Karpas-422 (cell line): ENCODE measurements at regions not wholly inside any gene's neighbourhood (a gene's known extent, or its start where the extent isn't known, plus 50 kb on each side); places are given as distances from the start of the nearest gene placed in this dataset.
"Not testable (repeated sequence)": the region's sequence is repeated elsewhere in the genome, so short reads cannot be mapped to it uniquely, and the experiment has no call there.

Source experiments
- DNase-seq: peaks from one replicate; pipeline ENCODE4 v3.0.0-alpha.2; 2015
- H2AFZ ChIP-seq: fragments of 200-600 bp; sonication (generic); 2 replicates; pipeline ENCODE4 v1.6.1; 2014; ENCODE audit warnings: antibody characterized with exemption, low read length, mixed read lengths
- H3K27ac ChIP-seq: fragments of 200-600 bp; sonication (generic); 2 replicates; pipeline ENCODE4 v1.5.1; 2014; ENCODE audit warnings: mild to moderate bottlenecking, low read length, moderate library complexity
- H3K27me3 ChIP-seq: fragments of 200-600 bp; sonication (generic); 2 replicates; pipeline ENCODE4 v1.6.1; 2014; ENCODE audit warnings: low read length, mixed read lengths
- H3K36me3 ChIP-seq: fragments of 200-600 bp; sonication (generic); 2 replicates; pipeline ENCODE4 v1.6.1; 2014; ENCODE audit warnings: low read length, mixed read lengths; ENCODE audit not compliant: insufficient read depth
- H3K4me1 ChIP-seq: fragments of 200-600 bp; sonication (generic); 2 replicates; pipeline ENCODE4 v1.6.1; 2014; ENCODE audit warnings: mild to moderate bottlenecking, low read length, mixed read lengths
- H3K4me2 ChIP-seq: fragments of 200-600 bp; sonication (generic); 2 replicates; pipeline ENCODE4 v1.6.1; 2014; ENCODE audit warnings: low read length, low read depth, mild to moderate bottlenecking; ENCODE audit not compliant: poor library complexity, severe bottlenecking
- H3K4me3 ChIP-seq: fragments of 200-600 bp; sonication (generic); 2 replicates; pipeline ENCODE4 v1.5.1; 2014; ENCODE audit warnings: mild to moderate bottlenecking, antibody characterized with exemption, low read length, mixed read lengths
- H3K79me2 ChIP-seq: fragments of 200-600 bp; sonication (generic); 2 replicates; pipeline ENCODE4 v1.6.1; 2014; ENCODE audit warnings: mild to moderate bottlenecking, low read length, mixed read lengths
- H3K9ac ChIP-seq: fragments of 200-600 bp; sonication (generic); 2 replicates; pipeline ENCODE4 v1.6.0; 2014; ENCODE audit warnings: low read length
- H3K9me2 ChIP-seq: fragments of 200-600 bp; sonication (generic), shearing (Covaris generic); replicated peaks from 2 replicates; pipeline ENCODE4 v1.6.0; 2014; ENCODE audit warnings: mild to moderate bottlenecking, low read length, moderate library complexity; ENCODE audit not compliant: insufficient read depth
- H3K9me3 ChIP-seq: fragments of 300-700, 200-600 bp; sonication (generic); 2 replicates; pipeline ENCODE4 v1.6.1; 2014; ENCODE audit warnings: low read length, mixed read lengths
- H4K20me1 ChIP-seq: fragments of 200-600 bp; sonication (generic); 2 replicates; pipeline ENCODE4 v1.6.1; 2014; ENCODE audit warnings: mild to moderate bottlenecking, antibody characterized with exemption, low read length, low read depth; ENCODE audit not compliant: insufficient read depth

GRCh38 chr14:105733081-105734065, 207.0 kb downstream of the TMEM121 start:
- peaks cover 23% of the 10 kb centered on the region for H3K36me3 ChIP-seq
- H3K9me2 ChIP-seq: no peaks in the 10 kb centered on the region
- no peaks in the 10 kb centered on the region for H3K79me2 ChIP-seq
- H4K20me1 ChIP-seq: no peaks in the 10 kb centered on the region
- H3K27ac ChIP-seq: peak overlapping the region; percentile 22
- no peak overlapping the region for H2AFZ ChIP-seq
- peak; percentile 65 for DNase-seq
- H3K4me2 ChIP-seq: no peak overlapping the region
- H3K9me3 ChIP-seq: 0 out of 2 replicates have a peak, but pooled peaks cover 3% of the 10 kb centered on the region
- H3K27me3 ChIP-seq: no peaks in the 10 kb centered on the region
- H3K4me3 ChIP-seq: no peak overlapping the region
- H3K4me1 ChIP-seq: peaks cover 7% of the 10 kb centered on the region
- H3K9ac ChIP-seq: no peak overlapping the region

GRCh38 chr14:105734241-105734640, 207.9 kb downstream of the TMEM121 start:
- not testable (repeated sequence) for H3K79me2 ChIP-seq, H3K9me3 ChIP-seq, DNase-seq, H3K27ac ChIP-seq, H3K4me3 ChIP-seq, H3K9me2 ChIP-seq, H3K9ac ChIP-seq, H2AFZ ChIP-seq, H4K20me1 ChIP-seq, H3K4me1 ChIP-seq, H3K27me3 ChIP-seq, H3K4me2 ChIP-seq
- H3K36me3 ChIP-seq: peaks cover 27% of the 10 kb centered on the region

- H3K9me3 ChIP-seq, H3K9me2 ChIP-seq, H3K27me3 ChIP-seq, H3K4me3 ChIP-seq, H3K79me2 ChIP-seq, H2AFZ ChIP-seq, H3K27ac ChIP-seq, H3K4me1 ChIP-seq, H3K4me2 ChIP-seq, H3K9ac ChIP-seq, H4K20me1 ChIP-seq: not testable (repeated sequence)
- DNase-seq: peak; percentile 31
- H3K36me3 ChIP-seq: peaks cover 30% of the 10 kb centered on the region
These were observed 209.9 kb downstream of the TMEM121 start for GRCh38 chr14:105736331-105736730.

DNA sequence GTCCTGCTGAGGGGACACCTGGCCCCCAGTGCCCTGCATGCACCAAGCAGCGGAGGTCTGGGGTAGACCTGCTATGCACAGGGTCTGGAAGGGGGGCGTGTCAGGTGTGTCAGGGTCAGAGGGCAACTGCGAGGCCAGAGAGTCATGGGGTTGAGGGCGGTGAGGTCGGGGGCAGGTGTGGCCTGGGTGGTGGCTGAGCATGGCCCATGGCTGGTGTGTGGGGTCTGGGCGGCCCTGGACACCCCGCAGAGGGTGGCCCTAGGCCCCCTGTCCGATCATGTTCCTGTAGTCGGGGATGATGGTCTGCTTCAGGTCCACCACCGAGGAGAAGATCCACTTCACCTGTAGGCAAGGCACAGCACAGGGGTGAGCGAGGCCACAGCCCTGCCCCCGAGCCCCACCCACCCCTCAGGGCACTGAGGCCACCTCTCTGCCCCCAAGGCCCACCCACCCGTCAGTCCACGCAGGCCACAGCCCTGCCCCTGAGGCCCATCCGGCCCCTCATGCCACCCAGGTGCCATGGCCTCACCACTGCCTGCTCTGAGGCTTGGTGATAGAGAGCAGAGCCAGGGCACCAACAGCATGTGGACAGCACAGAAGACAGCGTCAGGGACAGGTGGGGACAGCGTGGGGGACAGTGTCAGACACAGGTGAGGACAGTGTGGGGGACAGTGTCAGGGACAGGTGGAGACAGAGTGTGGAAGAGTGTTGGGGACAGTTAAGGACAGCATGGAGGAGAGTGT, 211.3 kb downstream of the TMEM121 start:
- no peak overlapping the region for H3K4me2 ChIP-seq
- no peak overlapping the region for H3K9ac ChIP-seq
- no peaks in the 10 kb centered on the region for H3K27me3 ChIP-seq
- H3K36me3 ChIP-seq: peaks cover 32% of the 10 kb centered on the region
- no peaks in the 10 kb centered on the region for H3K79me2 ChIP-seq
- H2AFZ ChIP-seq: no peak overlapping the region
- DNase-seq: peak; percentile 43
- H3K27ac ChIP-seq: no peak overlapping the region
- no peaks in the 10 kb centered on the region for H3K9me3 ChIP-seq
- H3K4me1 ChIP-seq: peaks cover 12% of the 10 kb centered on the region
- H3K9me2 ChIP-seq: no peaks in the 10 kb centered on the region
- H3K4me3 ChIP-seq: no peak overlapping the region
- H4K20me1 ChIP-seq: peaks cover 4% of the 10 kb centered on the region; the same call in 1 of the 2 replicates

DNA sequence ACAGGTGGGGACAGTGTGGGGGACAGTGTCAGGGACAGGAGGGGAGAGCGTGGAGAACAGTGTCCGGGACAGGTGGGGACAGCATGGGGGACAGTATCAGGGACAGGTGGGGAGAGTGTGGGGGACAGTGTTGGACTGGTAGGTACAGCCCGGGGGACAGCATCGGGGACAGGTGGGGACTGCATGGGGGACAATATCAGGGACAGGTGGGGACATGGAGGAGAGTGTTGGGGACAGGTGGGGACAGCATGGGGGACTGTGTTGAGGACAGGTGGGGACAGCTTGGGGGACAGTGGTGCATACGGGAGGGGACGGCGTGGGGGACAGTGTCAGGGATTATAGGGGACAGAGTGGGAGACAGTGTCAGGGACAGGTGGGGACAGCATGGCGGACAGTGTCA, 212.3 kb downstream of the TMEM121 start:
- Histone ChIP-seq H3K79me2 (no peaks in the 10 kb centered on the region), H3K4me3 (no peak overlapping the region), H2AFZ (no peak overlapping the region), H3K27ac (no peak overlapping the region), H3K9ac (no peak overlapping the region), H4K20me1 (peaks cover 4% of the 10 kb centered on the region; the same call in 1 of the 2 replicates), H3K4me2 (no peak overlapping the region), H3K9me3 (no peaks in the 10 kb centered on the region), H3K4me1 (peaks cover 13% of the 10 kb centered on the region), H3K9me2 (no peaks in the 10 kb centered on the region), H3K27me3 (no peaks in the 10 kb centered on the region), H3K36me3 (peaks cover 25% of the 10 kb centered on the region)
- DNase-seq: peak; percentile 47

GRCh38 chr14:105739331-105740102, 213.1 kb downstream of the TMEM121 start:
- Histone ChIP-seq H4K20me1 (peaks cover 4% of the 10 kb centered on the region; the same call in 1 of the 2 replicates), H3K9me2 (no peaks in the 10 kb centered on the region), H3K27ac (no peak overlapping the region), H3K4me1 (peaks cover 15% of the 10 kb centered on the region), H3K27me3 (no peaks in the 10 kb centered on the region), H3K4me3 (no peak overlapping the region), H2AFZ (no peak overlapping the region), H3K9ac (no peak overlapping the region), H3K79me2 (no peaks in the 10 kb centered on the region), H3K9me3 (no peaks in the 10 kb centered on the region), H3K4me2 (no peak overlapping the region), H3K36me3 (peaks cover 22% of the 10 kb centered on the region)
- DNase-seq: peak; percentile 60

- H3K79me2 ChIP-seq, H2AFZ ChIP-seq, H3K4me2 ChIP-seq, H4K20me1 ChIP-seq, H3K9me3 ChIP-seq, H3K9ac ChIP-seq, H3K27ac ChIP-seq, H3K4me3 ChIP-seq, H3K9me2 ChIP-seq, H3K27me3 ChIP-seq: not testable (repeated sequence)
- peak; percentile 45 for DNase-seq
- peaks cover 18% of the 10 kb centered on the region for H3K4me1 ChIP-seq
- peaks cover 22% of the 10 kb centered on the region for H3K36me3 ChIP-seq
These were observed 213.9 kb downstream of the TMEM121 start for GRCh38 chr14:105740272-105740671.

DNA sequence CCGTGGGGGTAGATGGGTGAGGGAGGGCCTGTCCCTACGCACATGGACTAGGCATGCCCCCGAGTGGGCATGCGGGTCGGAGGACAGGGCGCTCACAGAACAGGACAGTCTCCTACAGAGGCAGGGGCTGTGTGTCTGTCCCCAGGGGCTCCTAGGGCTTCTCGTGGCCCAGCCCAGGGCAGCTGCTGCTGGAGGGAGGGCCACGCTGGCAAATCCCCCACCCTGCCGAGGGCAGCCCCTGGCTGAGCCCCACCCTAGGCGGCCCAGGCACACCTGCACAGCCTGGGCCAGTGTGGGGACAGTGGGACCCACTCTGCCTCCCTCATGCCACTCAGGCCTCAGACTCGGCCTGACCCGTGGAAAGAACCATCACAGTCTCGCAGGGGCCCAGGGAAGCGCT, 214.6 kb downstream of the TMEM121 start:
- H3K36me3 ChIP-seq: peaks cover 22% of the 10 kb centered on the region
- peaks cover 23% of the 10 kb centered on the region for H3K4me1 ChIP-seq
- not testable (repeated sequence) for H3K4me2 ChIP-seq, H3K27me3 ChIP-seq, H3K9ac ChIP-seq, DNase-seq, H3K9me3 ChIP-seq, H3K9me2 ChIP-seq, H4K20me1 ChIP-seq, H3K27ac ChIP-seq, H3K79me2 ChIP-seq, H2AFZ ChIP-seq, H3K4me3 ChIP-seq
